ENCODE measurements at regions not wholly inside any gene's neighbourhood (a gene's known extent, or its start where the extent isn't known, plus 50 kb on each side); places are given as distances from the start of the nearest gene placed in this dataset.

DNA sequence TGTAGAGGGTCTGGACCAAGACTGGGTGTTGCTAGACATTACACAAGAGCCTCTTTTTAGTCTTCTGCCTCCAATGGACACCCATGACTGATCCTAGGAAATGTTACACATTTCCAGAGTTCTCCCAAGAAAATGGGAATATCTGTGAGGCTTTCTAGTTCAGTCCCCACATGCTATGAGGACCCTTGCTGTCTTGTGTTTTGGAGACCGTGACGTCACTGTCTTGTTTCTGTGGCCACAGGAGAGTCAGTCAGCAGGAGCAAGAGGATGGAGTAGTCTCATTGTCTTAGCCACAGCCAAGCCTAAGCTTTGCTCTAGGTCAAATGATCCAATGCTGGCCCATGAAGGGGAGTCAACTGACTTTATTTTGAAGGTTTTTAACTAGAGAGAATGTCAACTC, 820.1 kb upstream of the RBFOX1 start:
- Histone ChIP-seq H3K4me2 (ENCODE audit: low read depth, low read length, poor library complexity, severe bottlenecking) (no peak overlapping the region), H3K9me3 (ENCODE audit: insufficient read depth, low read length) (no peaks in the 10 kb centered on the region), H3K36me3 (ENCODE audit: low read length) (no peaks in the 10 kb centered on the region), H3K9ac (ENCODE audit: low read length) (no peak overlapping the region), H3F3A (ENCODE audit: insufficient read depth) (no peaks in the 10 kb centered on the region), H3K79me2 (ENCODE audit: insufficient read depth, low read length) (no peaks in the 10 kb centered on the region), H4K20me1 (ENCODE audit: low read depth, low read length) (no peaks in the 10 kb centered on the region), H3K9me2 (replicated peaks; ENCODE audit: insufficient read depth, low read length) (no peaks in the 10 kb centered on the region), H3K27me3 (ENCODE audit: low read length) (no peaks in the 10 kb centered on the region), H3K4me3 (ENCODE audit: insufficient read depth, low read length, poor library complexity, severe bottlenecking) (no peak overlapping the region), H2AFZ (ENCODE audit: low read depth, low read length, severe bottlenecking) (no peak overlapping the region), H3K27ac (ENCODE audit: low read depth, low read length) (no peak overlapping the region)
- no peak for TF ChIP-seq EZH2phosphoT487 (conservative IDR thresholded peaks at IDR 0.05; ENCODE audit: low read length)
- TF ChIP-seq, protein P1, sequence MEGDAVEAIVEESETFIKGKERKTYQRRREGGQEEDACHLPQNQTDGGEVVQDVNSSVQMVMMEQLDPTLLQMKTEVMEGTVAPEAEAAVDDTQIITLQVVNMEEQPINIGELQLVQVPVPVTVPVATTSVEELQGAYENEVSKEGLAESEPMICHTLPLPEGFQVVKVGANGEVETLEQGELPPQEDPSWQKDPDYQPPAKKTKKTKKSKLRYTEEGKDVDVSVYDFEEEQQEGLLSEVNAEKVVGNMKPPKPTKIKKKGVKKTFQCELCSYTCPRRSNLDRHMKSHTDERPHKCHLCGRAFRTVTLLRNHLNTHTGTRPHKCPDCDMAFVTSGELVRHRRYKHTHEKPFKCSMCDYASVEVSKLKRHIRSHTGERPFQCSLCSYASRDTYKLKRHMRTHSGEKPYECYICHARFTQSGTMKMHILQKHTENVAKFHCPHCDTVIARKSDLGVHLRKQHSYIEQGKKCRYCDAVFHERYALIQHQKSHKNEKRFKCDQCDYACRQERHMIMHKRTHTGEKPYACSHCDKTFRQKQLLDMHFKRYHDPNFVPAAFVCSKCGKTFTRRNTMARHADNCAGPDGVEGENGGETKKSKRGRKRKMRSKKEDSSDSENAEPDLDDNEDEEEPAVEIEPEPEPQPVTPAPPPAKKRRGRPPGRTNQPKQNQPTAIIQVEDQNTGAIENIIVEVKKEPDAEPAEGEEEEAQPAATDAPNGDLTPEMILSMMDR (IDR thresholded peaks at IDR 0.05; ENCODE audit: insufficient read depth, low read length, poor library complexity, severe bottlenecking): no peak

DNA sequence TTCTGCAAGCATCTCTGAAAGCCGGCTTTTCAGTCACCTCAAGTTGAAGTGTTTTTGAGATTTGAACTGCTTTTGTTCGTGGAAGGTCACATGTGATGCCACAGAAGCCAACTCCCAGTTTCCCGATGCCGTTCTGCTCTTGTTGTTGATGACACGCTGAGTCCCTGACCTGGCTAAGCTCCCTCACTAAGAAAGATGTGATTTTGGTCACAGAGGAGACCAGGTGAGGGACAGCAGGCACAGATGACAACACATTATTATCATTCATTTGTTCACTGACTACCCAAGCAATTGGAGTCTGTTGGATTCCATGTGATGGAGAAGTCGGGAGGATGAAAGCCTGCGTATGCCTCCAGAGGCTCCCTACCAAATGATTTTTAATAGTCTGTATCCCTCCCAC, 822.4 kb upstream of the RBFOX1 start:
- TF ChIP-seq EZH2phosphoT487 (conservative IDR thresholded peaks at IDR 0.05; ENCODE audit: low read length): no peak
- TF ChIP-seq, protein P1 (IDR thresholded peaks at IDR 0.05; ENCODE audit: insufficient read depth, low read length, poor library complexity, severe bottlenecking): no peak
- H3K79me2 ChIP-seq (ENCODE audit: insufficient read depth, low read length): no peaks in the 10 kb centered on the region
- no peak overlapping the region for H3K27ac ChIP-seq (ENCODE audit: low read depth, low read length)
- H3K9me3 ChIP-seq (ENCODE audit: insufficient read depth, low read length): no peaks in the 10 kb centered on the region
- no peak overlapping the region for H3K4me3 ChIP-seq (ENCODE audit: insufficient read depth, low read length, poor library complexity, severe bottlenecking)
- H3F3A ChIP-seq (ENCODE audit: insufficient read depth): no peaks in the 10 kb centered on the region
- no peak overlapping the region for H3K9ac ChIP-seq (ENCODE audit: low read length)
- H3K27me3 ChIP-seq (ENCODE audit: low read length): no peaks in the 10 kb centered on the region
- no peak overlapping the region for H3K4me2 ChIP-seq (ENCODE audit: low read depth, low read length, poor library complexity, severe bottlenecking)
- H3K9me2 ChIP-seq (replicated peaks; ENCODE audit: insufficient read depth, low read length): no peaks in the 10 kb centered on the region
- no peak overlapping the region for H2AFZ ChIP-seq (ENCODE audit: low read depth, low read length, severe bottlenecking)
- no peaks in the 10 kb centered on the region for H3K36me3 ChIP-seq (ENCODE audit: low read length)
- no peaks in the 10 kb centered on the region for H4K20me1 ChIP-seq (ENCODE audit: low read depth, low read length)

DNA sequence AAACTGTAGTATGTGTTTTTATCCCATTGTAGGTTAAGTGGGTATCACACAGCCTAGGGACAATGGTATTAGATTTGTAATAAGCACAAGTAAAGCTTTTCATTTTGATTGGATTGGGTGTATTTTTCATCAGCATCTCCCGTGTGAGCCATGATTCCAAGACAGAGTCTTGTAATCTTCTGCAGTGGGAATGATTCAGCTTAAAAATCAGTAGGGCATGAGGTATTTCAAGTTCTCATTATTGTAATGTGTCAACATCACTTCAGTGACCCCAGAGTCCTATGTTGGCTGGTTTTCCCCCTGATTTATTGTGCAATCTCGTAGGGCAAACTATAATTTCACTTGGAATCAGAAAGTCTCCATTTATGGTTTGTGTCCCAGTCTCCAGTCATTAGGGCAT, 833.2 kb upstream of the RBFOX1 start:
- H3K9me2 ChIP-seq (replicated peaks; ENCODE audit: insufficient read depth, low read length): no peaks in the 10 kb centered on the region; the same call in 1 of the 2 replicates
- no peaks in the 10 kb centered on the region for H3K27me3 ChIP-seq (ENCODE audit: low read length)
- H2AFZ ChIP-seq (ENCODE audit: low read depth, low read length, severe bottlenecking): no peak overlapping the region
- no peak overlapping the region for H3K27ac ChIP-seq (ENCODE audit: low read depth, low read length)
- H4K20me1 ChIP-seq (ENCODE audit: low read depth, low read length): no peaks in the 10 kb centered on the region
- H3F3A ChIP-seq (ENCODE audit: insufficient read depth): no peaks in the 10 kb centered on the region
- H3K4me2 ChIP-seq (ENCODE audit: low read depth, low read length, poor library complexity, severe bottlenecking): no peak overlapping the region
- H3K9me3 ChIP-seq (ENCODE audit: insufficient read depth, low read length): no peaks in the 10 kb centered on the region
- TF ChIP-seq EZH2phosphoT487 (conservative IDR thresholded peaks at IDR 0.05; ENCODE audit: low read length): no peak
- TF ChIP-seq, protein P1 (IDR thresholded peaks at IDR 0.05; ENCODE audit: insufficient read depth, low read length, poor library complexity, severe bottlenecking): no peak
- H3K4me3 ChIP-seq (ENCODE audit: insufficient read depth, low read length, poor library complexity, severe bottlenecking): no peak overlapping the region
- H3K79me2 ChIP-seq (ENCODE audit: insufficient read depth, low read length): no peaks in the 10 kb centered on the region
- H3K36me3 ChIP-seq (ENCODE audit: low read length): no peaks in the 10 kb centered on the region
- H3K9ac ChIP-seq (ENCODE audit: low read length): no peak overlapping the region

Data from SU-DHL-6 (cell line).